GM06990 (cell line): ENCODE measurements at regions not wholly inside any gene's neighbourhood (a gene's known extent, or its start where the extent isn't known, plus 50 kb on each side); places are given as distances from the start of the nearest gene placed in this dataset.

Experiments used
- DNase-seq: peaks from one replicate; pipeline ENCODE4 v3.0.0-alpha.2; 2011; ENCODE audit not compliant: insufficient read length; ENCODE audit errors: extremely low read depth
- H3K27me3 ChIP-seq: replicated peaks from 2 replicates; pipeline ENCODE4 v1.6.0; 2011; ENCODE audit warnings: low read length; ENCODE audit not compliant: control insufficient read depth, insufficient read depth
- H3K36me3 ChIP-seq: 2 replicates; pipeline ENCODE4 v1.5.1; 2011; ENCODE audit warnings: low read length; ENCODE audit not compliant: control insufficient read depth, insufficient read depth
- H3K4me3 ChIP-seq: replicated peaks from 2 replicates; pipeline ENCODE4 v1.5.1; 2011; ENCODE audit warnings: low read depth, mild to moderate bottlenecking, control low read depth, low read length
- TF ChIP-seq, protein P1 (sequence below): IDR thresholded peaks from 2 replicates; pipeline ENCODE4 v1.5.1; 2011; ENCODE audit warnings: low read length, control low read depth, mild to moderate bottlenecking, inconsistent platforms; ENCODE audit not compliant: insufficient read depth, poor library complexity, severe bottlenecking

DNA sequence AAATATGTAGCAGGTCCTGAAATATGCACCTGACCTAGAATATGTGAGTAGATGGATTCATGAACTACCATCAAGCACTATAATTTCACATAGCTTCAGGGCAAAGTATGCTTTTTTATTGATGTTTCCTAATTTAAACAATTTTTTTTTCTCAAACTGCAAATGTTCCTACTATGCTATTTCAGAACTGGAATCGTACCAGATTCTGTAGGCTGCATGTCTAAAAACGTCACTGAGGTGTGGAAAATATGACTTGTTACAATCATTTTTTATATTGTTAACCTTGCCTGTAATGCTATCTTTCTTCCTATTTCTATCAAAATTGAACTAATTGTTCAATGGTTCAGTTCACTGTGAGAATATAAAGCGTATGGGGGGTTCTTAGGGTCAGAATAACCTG, 78.0 kb upstream of the RERGL start:
- TF ChIP-seq, protein P1, sequence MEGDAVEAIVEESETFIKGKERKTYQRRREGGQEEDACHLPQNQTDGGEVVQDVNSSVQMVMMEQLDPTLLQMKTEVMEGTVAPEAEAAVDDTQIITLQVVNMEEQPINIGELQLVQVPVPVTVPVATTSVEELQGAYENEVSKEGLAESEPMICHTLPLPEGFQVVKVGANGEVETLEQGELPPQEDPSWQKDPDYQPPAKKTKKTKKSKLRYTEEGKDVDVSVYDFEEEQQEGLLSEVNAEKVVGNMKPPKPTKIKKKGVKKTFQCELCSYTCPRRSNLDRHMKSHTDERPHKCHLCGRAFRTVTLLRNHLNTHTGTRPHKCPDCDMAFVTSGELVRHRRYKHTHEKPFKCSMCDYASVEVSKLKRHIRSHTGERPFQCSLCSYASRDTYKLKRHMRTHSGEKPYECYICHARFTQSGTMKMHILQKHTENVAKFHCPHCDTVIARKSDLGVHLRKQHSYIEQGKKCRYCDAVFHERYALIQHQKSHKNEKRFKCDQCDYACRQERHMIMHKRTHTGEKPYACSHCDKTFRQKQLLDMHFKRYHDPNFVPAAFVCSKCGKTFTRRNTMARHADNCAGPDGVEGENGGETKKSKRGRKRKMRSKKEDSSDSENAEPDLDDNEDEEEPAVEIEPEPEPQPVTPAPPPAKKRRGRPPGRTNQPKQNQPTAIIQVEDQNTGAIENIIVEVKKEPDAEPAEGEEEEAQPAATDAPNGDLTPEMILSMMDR, result no peak

GRCh38 chr12:18165889-18166288, 75.9 kb upstream of the RERGL start:
- TF ChIP-seq, protein P1, result no peak
- H3K4me3 ChIP-seq, result no peak overlapping the region
- DNase-seq, result no peak
- H3K27me3 ChIP-seq, result no peaks in the 10 kb centered on the region
- no peaks in the 10 kb centered on the region for H3K36me3 ChIP-seq

More for the DNA sequence above, 78.0 kb upstream of the RERGL start:
- no peak for DNase-seq
- H3K36me3 ChIP-seq, result no peaks in the 10 kb centered on the region
- H3K4me3 ChIP-seq, result no peak overlapping the region
- H3K27me3 ChIP-seq, result no peaks in the 10 kb centered on the region

DNA sequence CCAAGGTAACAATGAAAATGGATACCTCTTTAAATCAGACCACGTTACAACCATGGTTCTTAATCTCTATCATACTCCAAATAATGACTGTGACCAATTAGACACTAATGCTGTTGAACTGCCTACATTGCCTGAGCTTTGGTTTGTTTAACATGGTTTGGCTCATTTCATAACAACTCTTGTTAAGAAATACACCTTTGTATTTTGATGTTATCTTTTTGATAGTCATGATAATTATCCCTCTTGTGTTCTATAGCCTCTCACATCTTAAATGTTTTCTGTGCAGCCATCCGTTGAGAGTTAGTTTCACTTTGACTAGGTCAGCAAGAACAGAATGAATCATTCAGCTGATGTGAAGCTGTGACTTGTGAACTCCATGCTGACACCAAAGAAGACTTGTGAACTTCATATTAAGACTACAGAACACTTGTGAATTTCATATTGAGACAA, 75.5 kb upstream of the RERGL start:
- H3K4me3 ChIP-seq, result no peak overlapping the region

GRCh38 chr12:18160901-18161300, 70.9 kb upstream of the RERGL start:
- DNase-seq, result no peak
- Histone ChIP-seq H3K27me3 (no peaks in the 10 kb centered on the region), H3K4me3 (no peak overlapping the region), H3K36me3 (no peaks in the 10 kb centered on the region)
- TF ChIP-seq, protein P1, result no peak

More for the DNA sequence above, 75.5 kb upstream of the RERGL start:
- no peaks in the 10 kb centered on the region for H3K27me3 ChIP-seq
- TF ChIP-seq, protein P1, result no peak
- no peaks in the 10 kb centered on the region for H3K36me3 ChIP-seq
- DNase-seq, result peak; percentile 65

DNA sequence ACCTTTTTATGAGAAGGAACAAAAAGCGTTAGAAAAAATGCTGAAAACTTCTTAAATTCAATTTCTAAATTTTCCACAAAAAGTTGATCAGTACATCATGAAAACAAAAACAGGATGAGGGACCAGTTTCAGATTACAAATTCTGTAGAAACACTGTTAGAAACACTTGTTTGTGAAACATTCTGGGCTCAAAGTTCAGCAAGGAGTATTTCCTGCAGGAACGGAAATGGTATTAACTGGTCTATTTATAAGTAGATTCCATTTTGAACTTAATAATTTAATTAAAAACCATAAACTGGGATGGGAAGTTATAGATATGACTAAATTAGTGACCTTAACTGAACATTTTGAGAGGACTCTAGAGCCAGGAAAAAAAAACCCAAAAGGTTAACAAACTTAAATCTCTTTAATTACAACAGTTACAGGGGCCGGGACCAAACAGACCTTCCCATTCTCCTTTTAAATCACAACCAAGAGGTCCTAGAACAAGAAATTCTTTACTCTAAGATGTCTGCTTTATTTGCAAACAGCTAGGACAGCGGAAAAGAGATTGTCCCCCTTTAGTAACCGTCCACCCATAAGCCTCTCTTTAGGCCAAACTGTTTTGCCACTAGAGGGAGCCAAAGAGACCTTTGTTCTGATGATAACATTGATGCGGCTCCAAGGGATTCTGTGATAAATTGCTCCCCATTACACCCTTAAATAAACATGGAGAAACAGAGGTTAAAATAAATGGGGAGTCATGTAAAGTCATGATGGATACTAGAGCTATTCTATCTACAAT, 69.0 kb upstream of the RERGL start:
- no peak for DNase-seq
- H3K36me3 ChIP-seq, result no peaks in the 10 kb centered on the region
- H3K27me3 ChIP-seq, result no peaks in the 10 kb centered on the region
- TF ChIP-seq, protein P1, result peak; percentile 82
- no peak overlapping the region for H3K4me3 ChIP-seq
